NCI-H526 (cell line): ENCODE measurements at regions not wholly inside any gene's neighbourhood (a gene's known extent, or its start where the extent isn't known, plus 50 kb on each side); places are given as distances from the start of the nearest gene placed in this dataset.
"Not testable (repeated sequence)": the region's sequence is repeated elsewhere in the genome, so short reads cannot be mapped to it uniquely, and the experiment has no call there.

Experiments used
- DNase-seq, 2 experiments: peaks; one replicate each; lab custom pipeline; 2025; lab: John Stamatoyannopoulos, UW

DNA sequence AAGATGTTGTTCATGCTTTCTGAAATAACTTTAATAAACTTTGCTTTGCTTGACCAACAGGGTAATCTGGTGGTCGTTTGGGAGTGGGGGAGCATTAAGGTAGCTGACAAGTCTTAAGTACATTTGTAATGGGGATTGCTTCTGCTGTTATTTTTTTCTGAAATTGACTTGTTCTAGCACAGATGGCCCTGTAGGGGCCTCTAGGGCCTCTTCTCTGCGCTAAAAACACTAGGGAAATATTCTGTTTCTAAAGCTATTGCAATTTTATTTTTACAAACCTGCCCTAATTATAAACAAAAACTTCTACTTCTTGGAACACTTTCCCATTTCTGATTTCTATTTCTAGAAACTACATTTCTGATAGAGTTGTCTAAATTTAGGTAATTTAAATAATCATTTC lies 191.3 kb upstream of the KCNJ3 start:
- no peak for DNase-seq

- DNase-seq = no peak
These were observed 179.6 kb upstream of the KCNJ3 start for GRCh38 chr2:154518872-154519271.

- not testable (repeated sequence) for DNase-seq
These were observed 177.5 kb upstream of the KCNJ3 start for GRCh38 chr2:154520951-154521350.

DNA sequence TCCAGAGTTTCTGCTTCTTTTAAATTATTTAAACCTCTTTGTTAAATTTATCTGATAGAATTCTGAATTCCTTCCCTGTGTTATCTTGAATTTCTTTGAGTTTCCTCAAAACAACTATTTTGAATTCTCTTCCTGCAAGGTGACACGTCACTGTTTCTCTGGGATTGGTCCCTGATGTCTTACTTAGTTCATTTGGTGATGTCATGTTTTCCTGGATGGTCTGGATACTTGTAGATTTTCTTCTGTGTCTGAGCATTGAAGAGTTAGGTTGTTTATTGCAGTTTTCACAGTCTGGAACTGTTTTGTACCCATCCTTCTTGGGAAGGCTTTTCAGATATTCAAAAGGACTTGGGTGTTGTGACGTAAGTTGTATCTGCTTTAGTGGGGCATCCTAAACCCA lies 172.3 kb upstream of the KCNJ3 start:
- DNase-seq = no peak

DNA sequence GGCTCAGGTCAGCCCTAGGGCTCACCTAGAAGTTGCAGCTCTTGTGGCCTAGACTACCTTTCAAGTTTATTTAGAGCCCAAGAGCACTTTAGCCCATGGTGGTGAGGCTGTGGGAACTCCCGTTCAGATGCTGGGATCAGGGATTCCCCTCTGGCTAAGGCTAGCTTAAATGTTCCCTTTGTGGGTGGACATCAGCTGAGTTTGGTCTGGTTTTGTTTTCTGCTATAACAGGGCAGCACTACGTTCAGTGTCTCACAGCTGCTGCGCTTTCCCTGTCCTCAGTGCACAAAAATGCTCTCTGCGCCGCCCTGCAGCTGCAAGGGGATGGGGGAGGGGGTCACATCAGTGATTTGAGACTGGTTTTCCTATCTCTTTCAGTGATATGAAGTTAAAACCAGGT lies 170.5 kb upstream of the KCNJ3 start:
- DNase-seq = no peak

GRCh38 chr2:154532004-154532403 lies 166.5 kb upstream of the KCNJ3 start:
- DNase-seq = no peak

DNA sequence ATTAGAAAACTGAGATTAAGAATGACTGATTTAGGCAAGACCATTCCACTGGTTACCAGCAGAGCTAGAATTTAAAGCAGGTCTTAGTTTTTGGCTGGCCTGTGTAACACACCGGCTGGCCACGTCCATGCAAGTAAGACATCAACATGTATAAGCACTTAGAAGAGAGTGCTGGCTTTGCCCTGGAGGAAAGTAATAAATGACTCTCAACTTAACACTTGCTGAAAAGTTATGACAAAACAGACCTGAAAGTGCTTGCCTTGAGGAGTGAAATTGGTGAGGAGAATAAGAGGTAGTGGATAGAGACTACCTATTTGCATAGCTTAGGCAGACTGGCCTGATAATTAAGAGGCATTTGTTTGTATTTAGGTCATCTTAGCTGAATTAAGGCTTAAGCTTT lies 165.7 kb upstream of the KCNJ3 start:
- no peak for DNase-seq

- DNase-seq = no peak
These were observed 165.1 kb upstream of the KCNJ3 start for GRCh38 chr2:154533300-154533940.

GRCh38 chr2:154537024-154537423 lies 161.5 kb upstream of the KCNJ3 start:
- no peak for DNase-seq

DNA sequence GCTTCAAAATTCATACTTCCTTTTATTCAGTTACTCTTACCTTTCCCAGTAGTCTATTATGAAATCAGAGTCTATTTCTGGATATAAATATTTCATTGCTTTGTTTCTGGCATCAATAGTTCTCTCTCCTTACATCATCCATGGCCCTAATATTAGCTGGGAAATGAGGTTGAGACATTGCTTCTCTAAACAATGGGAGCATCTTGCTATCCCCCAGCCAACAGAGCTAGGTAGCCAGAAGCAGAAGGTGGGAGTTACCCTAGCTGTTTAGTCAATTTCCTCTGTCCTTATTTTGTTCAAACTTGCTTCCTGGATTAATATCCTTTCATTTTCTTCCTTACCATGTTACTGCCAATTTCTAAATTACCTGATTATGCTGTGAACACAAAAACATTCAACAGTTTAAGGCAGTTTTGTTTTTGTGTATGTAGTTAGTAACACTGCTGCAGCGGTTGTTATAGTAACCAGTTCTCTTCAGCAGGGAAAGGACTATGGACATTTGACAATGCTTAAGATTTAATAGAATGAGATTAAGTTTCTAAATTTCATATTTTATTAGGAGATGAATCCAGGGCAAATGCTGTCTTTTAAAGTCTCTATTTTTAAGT lies 160.5 kb upstream of the KCNJ3 start:
- no peak for DNase-seq

DNA sequence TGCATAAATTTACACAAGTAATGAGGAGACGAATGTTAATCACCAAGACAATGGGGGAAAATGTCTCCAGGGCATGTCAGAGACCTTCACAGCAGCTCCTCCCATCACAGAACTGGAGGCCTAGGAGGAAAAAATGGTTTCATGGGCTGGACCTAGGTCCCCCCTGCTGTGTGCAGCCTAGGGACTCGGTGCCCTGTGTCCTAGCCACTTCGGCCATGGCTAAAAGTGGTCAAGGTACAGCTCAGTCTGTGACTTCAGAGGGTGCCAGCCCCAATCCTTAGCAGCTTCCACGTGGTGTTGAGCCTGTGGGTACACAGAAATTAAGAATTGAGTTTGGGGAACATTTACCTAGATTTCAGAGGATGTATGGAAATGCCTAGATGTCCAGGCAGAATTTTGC lies 152.2 kb upstream of the KCNJ3 start:
- no peak for DNase-seq

DNA sequence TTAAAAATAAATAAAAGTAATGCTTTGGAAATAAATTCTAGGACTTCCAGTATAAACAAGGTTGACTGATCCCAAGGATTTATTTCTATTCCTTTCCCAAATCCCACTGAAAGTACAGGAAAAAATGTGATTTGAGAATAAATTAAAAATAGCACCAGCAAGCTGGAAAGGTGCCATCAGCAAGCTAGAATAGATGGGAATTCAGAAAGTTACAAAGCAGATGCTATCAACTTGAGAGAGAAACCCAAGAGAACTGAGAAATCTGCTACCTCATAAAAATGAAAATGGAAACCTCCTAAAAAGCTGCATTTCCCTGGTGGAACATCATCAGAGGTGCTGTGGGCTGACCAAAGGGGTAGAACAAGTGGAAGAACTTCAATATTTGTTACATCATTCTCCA lies 148.6 kb upstream of the KCNJ3 start:
- no peak for DNase-seq

- DNase-seq = no peak
These were observed 146.8 kb upstream of the KCNJ3 start for GRCh38 chr2:154551649-154552048.

GRCh38 chr2:154554046-154554445 lies 144.4 kb upstream of the KCNJ3 start:
- no peak for DNase-seq

- no peak for DNase-seq
These were observed 142.8 kb upstream of the KCNJ3 start for GRCh38 chr2:154555710-154556109.

DNA sequence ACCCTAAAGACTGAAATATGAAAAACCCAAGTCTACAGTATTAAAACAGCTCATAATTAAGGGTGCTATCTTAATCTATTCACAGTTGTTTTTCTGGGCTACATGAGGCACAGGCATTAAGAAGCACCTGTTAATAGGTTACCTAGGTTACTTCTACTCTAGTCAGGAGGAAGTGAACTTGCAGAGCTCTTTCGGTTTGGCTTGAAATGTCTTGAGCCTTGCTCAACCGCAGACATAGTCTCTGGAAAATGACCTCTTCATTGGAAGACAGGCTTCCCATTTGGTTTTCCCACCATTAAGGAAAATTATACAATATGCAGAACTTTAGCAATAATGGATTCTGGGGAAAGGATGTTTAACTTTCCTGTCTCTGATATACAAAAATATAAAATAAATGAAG lies 142.3 kb upstream of the KCNJ3 start:
- no peak for DNase-seq

DNA sequence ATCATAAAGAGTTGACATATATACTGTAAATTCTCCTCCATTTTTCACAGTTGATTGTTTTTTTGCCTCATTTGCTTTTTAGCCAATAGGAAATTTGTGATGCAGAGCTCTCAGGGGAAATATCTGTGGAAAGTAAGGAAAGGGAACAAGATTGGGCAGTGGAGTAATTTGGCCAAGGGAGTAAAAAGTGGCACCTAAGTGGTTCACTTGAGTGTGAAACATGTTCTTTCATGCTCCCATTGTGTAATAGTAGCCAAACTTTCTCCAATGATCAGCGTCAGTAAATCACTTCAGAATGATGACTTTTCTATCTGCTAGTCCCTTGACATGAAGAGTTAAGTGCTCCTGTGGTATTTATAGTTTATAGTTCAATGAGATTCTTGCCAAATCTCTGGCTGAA lies 141.9 kb upstream of the KCNJ3 start:
- DNase-seq = no peak

DNA sequence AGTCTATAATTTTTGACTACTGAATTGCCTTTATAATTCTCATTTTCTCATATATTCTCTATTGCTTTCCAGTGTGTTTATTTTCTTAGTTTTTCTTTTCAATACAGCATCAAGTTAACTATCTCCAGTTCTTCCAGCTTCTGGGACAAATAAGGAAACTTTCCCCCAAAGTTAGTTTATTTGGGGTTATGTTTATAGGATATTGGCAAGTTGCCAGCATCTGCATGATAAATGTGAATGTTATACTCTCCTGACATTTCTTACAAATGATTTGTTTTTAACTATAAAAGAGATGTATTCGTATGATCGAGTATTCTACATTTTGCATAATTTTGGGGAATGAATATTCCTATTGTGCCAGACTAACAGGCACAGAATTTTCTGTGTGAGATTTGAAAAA lies 140.6 kb upstream of the KCNJ3 start:
- DNase-seq = no peak

- DNase-seq = no peak
These were observed 133.1 kb upstream of the KCNJ3 start for GRCh38 chr2:154565433-154565832.

GRCh38 chr2:154568413-154568812 lies 130.1 kb upstream of the KCNJ3 start:
- DNase-seq = no peak

GRCh38 chr2:154570501-154570900 lies 128.0 kb upstream of the KCNJ3 start:
- no peak for DNase-seq

DNA sequence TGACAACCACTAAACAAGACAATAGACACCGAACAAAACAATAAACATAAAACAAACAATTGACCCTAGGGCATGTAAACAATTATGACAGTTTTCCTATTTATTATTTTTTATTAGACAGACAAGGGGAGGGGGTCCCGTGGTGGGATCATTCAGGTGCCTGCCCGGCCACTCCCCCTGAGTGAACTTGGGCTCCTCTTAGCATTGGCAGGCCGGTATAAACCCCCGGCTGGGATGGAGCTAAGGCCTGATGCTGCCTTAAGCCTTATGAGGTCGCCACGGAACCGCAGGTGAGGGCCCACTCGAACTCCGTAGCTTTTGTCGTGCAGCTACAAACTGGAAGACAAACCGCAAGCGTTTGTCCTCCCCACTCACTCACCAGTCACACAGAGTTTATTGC lies 121.8 kb upstream of the KCNJ3 start:
- DNase-seq = not testable (repeated sequence)

GRCh38 chr2:154577390-154577789 lies 121.1 kb upstream of the KCNJ3 start:
- DNase-seq = no peak

GRCh38 chr2:154580767-154581166 lies 117.7 kb upstream of the KCNJ3 start:
- no peak for DNase-seq
